NB4 (cell line): ENCODE measurements at regions not wholly inside any gene's neighbourhood (a gene's known extent, or its start where the extent isn't known, plus 50 kb on each side); places are given as distances from the start of the nearest gene placed in this dataset.

Experiments
- CTCF ChIP-seq: IDR thresholded peaks from one replicate; pipeline ENCODE4 v1.5.1; 2012; ENCODE audit warnings: low read depth, low read length
- MAX ChIP-seq: IDR thresholded peaks from 2 replicates; pipeline ENCODE4 v1.6.1; 2011; ENCODE audit warnings: low read depth, low read length
- POLR2A ChIP-seq: IDR thresholded peaks from 2 replicates; pipeline ENCODE4 v1.6.1; 2011; ENCODE audit warnings: mild to moderate bottlenecking; ENCODE audit not compliant: insufficient read length; ENCODE audit errors: extremely low read depth

- no peak for TF ChIP-seq CTCF
- TF ChIP-seq POLR2A = no peak
- TF ChIP-seq MAX = no peak
Observed at GRCh38 chr11:95521862-95522261, 267.7 kb downstream of the FAM76B start.
